HuH-7.5 (cell line): ENCODE measurements at regions not wholly inside any gene's neighbourhood (a gene's known extent, or its start where the extent isn't known, plus 50 kb on each side); places are given as distances from the start of the nearest gene placed in this dataset.

ENCODE experiments used
- DNase-seq: peaks from one replicate; pipeline ENCODE4 v3.0.0; 2011; ENCODE audit warnings: low spot score

DNA sequence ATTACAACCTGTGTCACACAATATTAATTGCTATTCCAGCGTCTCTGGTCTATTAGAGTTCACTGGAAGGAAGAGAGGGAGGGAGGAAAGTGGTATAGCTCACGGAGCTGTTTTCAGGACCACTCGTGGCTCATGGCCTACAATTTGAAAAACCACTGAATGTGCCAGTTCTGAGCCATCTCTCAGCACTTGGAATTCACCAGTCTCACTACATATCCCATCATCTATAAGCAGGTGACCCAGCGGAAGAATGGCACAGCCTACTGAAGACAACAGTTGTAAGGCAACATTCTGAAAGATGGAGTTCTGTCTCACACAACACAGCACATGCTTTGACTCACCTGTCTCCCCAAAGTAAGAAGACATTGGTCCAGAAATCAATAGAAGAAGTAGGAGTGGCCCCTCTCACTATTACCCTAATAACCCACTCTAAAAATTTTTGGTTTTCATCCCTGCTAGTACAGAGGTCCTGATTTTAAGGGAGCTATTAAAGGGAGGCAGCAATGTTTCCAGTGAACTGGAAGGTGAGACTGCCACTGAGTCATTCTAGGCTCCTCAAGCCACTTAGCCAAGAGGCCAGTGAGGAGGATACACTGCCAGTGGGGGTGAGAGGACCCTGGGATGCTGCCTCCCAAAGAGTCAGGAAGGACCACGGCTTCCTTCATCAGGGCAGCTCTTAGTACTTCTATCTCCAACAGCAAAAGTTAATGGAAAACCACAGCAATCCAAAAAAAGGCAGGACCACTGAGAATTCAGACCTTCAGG, 50.0 kb upstream of the DOCK9 start:
- DNase-seq: no peak

DNA sequence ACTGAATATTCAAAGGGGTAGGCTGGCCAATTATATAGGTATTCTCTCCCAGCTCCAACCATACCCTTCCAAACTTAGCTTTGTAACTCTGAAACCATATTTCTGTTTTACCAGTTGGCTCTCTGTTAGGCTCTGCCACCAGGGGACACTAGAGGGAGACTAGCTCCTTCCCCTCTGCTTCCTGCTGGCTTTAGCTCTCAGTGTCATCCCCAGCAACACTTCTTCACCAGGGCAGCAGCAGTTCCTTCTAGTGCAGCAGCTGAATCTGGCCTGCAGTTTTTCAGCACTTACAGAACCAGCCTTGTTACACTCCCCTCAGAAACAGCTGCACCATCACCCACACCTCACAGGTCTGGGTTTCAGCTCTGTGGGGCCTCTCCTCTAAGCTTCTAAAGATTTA, 51.0 kb upstream of the DOCK9 start:
- DNase-seq: no peak

DNA sequence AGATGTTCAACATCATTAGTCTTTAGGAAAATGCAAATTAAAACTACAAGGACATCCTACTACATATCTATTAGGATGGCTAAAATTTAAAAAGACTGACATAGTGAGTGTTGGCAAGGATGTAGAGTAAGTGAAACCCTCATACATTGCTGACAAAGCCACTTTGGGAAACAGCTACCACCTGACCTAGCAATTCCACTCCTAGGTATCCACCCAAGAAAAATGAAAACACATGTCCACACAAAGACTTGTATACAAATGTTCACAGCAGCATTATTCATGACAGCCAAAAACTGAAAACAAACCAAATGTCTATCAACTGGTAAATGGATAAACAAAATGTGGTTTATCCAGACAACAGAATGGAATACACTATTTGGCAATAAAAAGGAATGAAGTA, 51.7 kb upstream of the DOCK9 start:
- DNase-seq: no peak

DNA sequence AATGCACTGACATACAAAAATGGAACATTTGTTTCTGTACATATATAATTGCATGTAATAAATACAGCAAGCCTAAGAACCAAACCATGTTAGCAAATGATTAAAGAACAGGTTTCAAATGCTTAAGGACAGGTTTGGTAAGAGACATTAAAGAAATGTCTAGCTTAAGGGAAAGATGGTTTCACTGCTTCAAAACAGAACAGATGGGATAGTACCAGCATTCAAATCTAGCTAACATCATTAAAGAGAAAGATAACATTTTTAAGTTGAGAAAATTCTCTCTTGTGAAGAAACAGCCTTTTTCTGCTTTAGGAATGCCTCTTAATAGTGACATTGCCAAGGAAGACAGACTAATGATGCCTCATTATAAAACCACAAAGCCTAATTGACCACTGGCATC, 52.5 kb upstream of the DOCK9 start:
- no peak for DNase-seq

DNA sequence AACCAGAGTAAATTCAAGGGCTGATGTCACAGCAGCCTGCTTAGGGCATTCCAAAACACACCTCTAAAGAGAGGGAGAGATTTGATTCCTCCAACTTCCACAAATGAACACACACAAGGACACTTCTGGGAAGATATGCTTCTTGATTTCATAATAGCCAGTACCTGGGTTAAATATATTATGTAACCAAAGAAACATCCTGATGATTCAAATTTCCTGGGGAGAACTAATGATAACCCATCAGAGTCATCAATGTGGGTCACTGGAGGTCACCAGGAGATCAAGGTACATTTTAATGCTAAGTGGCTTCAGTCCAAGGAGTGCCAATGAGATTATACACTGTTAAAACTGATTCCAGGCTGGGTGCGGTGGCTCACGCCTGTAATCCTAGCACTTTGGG, 54.0 kb upstream of the DOCK9 start:
- DNase-seq: no peak

DNA sequence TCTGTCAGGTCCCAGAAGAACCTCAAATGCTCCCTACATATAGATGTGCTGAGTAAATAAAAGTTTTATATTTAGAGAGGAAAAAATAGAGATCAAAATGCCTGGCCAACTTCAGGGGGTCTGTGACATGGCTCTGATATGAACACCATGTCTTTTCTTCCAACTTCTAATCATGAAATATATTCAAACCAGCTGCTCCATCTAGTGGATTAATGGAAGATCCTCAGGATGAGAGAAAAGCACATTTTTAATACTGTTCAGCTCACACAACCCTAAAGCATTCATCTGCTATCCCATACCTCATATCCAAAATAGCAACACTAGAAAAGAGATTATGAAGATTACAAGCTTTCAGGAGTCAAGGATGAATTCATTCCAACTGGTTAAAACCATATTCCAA, 56.0 kb upstream of the DOCK9 start:
- no peak for DNase-seq

DNA sequence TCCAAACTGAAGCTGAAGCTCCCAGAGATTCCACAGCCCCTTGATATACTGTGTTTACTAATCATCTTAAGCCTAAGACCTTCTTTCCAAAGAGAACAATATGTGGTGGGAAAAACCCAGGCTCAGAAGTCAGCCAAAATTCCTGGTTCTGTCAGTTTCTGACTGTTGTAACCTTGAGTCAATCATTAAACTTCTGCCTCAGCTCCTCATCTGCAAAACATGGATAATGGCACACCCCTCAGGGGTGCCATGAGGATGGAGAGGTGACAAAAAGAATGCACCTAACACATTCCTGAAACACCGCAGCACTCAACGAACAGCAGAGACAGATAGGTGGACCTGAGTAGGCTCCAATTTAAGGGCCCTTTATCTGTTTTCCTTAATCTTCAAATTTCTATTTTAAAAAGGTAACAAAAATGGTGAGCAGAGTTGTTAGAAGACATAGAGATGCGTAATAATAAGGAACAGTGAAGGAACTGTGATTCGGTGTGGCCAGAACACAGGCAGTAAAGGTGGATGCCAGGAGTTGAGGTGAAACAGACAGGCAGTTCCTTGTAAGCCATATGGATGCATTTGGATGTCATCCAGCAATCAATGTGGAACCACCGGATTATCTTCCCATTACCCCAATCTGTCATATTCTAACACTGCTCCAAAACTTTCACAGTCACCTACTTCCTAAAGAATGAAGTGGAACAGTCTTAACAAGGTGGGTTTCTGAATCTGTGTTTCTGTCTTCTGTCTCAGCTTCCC, 56.6 kb upstream of the DOCK9 start:
- DNase-seq: no peak

DNA sequence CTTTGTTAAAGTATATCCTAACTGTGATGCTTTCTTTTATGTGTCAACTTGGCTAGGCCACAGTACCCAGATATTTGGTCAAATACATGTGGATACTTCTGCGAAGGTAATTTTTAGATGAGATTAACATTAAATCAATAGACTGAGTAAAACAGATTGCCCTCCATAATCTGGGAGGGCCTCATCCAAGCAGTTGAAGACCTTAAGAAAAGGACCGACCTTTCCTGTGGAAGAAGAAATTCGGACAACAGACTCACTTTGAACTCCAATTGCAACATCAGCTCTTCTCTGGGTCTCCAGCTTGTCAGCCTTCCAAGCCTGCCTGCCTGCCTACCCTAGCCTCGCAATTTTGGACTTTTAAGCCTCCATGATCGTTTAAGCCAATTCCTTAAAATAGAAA, 57.9 kb upstream of the DOCK9 start:
- DNase-seq: no peak

DNA sequence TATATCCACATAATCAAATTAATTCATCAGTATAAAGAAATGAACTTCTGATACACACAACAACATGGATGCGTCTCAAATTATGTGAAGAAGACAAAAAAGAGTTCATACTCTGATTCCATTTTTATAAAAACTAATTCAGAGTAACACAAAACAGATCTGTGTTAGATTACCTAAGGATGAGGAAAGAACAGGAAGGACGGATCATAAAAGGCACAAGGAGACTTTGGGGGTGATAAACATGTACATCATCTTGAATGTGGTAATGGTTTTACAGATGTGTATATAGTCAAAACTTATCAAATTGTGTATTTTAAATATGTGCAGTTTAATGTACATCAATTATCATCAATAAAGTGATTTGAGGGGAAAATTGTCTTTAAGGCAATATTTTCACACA, 59.9 kb upstream of the DOCK9 start:
- DNase-seq: no peak

DNA sequence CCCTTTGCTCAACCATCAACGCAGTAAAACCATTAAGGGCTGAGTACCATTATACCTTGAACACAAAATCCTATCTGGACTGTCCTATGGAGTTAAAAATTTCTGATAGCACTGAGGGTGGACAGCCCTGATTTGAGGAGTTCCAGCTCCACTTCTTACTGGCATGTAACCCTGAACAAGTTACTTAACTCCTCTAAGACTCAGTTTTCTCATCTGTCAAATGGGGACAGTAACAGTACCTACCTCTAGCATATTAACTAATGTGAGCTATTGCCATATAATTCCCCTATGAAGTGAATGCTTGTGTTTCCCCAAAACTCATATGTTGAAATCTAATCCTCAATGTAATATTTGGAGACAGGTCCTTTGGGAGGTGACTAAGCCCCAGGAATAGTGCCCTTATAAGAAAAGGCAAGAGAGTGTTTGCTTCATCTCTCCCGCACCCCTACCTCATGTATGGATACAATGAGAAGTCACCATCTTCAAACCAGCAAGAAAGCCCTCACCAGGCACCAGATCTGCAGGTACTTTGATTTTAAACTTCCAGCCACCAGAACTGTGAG, 61.9 kb upstream of the DOCK9 start:
- DNase-seq: no peak

DNA sequence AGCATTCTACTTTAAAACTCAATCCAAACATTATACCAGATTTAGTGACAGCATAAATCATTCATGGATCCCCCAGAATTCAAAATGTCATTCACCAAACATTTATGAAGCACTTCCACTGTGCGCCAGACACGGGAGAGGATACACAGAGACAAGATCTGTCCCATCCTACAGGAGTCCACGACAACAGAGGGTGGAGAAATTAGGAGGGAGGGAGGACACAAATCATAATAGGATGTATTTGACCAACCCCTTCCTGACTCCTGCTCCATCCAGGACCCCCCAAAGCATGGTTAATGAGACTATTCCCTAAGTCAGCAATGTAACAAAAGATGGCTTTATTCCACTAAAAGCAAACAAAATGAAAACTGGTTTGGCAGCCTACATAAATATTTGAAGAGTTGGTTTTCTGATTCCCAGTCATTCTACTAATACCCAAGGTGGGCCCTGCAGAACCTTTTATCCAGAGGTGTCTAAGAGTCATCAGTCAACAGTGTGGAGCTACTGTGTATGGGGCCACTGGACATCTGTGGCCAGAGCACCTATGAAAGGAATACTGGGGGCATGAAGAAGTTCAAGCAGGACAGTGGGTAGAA, 62.8 kb upstream of the DOCK9 start:
- DNase-seq: no peak

DNA sequence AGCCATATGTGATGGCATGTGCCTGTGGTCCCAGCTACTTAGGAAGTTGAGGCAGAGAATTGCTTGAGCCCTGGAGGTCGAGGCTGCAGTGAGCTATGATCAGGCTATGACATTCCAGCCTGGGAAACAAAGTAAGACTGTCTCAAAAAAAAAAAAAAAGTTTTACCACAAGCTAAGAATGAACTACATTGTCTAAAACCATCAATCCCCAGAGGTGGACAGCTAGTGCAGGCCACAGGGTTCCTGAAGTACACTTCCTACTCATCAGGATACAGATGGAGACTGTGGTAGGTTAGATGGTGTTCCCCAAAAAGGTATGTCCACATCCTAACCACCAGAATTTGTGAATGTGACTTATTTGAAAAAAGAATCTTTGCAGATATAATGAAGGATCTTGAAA, 63.5 kb upstream of the DOCK9 start:
- no peak for DNase-seq

DNA sequence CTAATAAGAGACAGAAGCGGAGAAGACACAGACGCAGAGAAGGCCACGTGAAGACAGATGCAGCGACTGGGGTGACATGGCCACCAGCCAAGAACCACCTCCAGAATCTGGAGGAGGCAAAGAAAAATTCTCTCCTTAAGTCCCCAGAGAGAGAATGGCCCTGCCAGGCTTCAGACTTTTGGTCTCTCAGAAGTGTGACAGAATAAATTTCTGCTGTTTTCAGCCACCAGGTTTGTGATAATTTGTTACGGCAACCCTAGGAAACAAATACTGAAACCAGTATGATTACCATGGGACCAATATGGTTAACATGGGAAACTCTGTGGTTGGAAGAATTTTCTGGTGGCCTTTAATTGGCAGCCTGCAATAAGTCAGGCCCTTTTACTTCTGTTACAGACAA, 63.9 kb upstream of the DOCK9 start:
- no peak for DNase-seq

DNA sequence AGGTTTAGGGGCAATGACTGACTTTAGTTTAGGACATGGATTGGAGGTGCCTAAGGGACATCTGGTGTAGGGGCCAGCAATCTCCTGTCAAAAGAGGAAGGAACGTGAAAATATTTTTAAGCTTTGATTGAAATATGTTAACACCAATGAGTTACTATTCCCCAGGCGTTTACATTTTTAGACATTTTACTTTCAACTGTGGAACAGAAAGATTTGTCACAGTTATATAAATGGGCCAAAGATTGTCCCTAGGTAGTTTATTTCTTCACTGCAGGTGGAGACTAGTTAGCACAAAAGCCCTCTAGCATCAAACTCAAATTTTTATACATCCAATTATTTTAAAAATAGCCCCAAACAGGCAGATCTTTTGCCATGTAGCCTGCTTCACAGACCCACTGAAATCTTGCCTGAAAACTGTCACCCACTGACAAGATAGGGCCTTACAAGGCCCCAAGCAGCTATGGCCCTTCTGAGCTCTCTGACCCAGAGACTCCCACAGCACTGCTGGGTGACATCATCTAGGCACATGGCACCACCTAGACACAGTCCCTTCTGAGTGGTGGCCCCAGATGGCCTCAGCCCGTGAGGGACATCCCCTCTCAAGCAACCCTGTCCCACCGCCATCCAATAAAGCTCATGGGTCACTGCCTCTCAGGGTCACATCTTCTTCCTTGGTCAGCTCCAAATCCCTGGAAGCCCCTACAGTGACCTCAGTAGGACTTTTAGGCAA, 64.8 kb upstream of the DOCK9 start:
- no peak for DNase-seq

DNA sequence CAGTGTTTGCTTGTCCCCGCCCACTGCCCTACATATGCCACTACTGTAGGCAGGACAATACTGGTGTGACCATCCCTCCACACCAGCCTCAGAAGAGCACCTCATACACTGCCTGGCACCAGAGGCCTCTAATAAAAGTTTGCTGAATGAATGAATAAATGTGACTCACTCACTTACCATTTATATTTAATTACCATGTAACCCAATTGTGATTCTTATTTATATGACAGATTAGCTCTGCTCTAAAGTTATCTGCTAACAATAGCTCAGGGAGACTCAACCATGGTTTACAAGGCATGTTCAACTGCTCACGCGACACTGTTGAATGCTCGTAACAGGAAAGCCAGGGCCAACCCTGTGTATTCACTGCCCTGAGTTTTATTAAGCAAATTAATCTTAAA, 66.0 kb upstream of the DOCK9 start:
- no peak for DNase-seq

DNA sequence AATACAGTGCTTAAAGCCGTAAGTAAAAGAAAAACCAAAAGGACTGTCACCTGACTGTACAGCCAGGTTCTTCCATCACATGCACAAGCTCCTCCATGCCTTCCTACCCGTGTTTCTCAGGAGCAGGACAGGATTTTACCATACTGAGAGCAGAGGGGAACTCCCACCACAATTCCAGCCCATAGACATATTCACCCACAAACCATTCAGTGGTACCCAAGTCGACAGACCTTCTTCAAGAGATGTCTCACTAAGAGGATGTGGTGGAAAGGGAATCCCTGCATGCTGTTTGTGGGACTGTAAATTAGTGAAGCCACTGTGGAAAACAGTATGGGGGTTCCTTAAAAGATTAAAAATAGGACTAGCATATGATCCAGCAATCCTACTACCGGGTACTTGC, 66.9 kb upstream of the DOCK9 start:
- no peak for DNase-seq

DNA sequence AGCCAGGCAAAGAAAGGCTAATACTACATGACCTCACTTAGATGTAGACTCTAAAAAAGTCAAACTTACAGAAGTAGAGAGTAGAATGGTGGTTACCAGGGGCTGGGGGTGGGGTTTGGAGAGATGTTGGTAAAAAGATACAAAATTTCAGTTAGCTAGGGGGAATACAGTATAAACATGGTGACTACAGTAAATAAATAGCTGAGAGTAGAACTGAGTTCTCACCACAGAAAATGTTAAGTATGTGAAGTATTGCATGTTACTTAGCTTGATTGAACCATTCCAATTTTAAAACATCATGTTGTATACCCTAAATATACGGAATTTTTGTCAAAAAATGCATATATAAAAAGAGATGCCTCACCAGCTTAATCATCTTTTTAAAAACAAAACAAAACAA, 67.5 kb upstream of the DOCK9 start:
- no peak for DNase-seq

DNA sequence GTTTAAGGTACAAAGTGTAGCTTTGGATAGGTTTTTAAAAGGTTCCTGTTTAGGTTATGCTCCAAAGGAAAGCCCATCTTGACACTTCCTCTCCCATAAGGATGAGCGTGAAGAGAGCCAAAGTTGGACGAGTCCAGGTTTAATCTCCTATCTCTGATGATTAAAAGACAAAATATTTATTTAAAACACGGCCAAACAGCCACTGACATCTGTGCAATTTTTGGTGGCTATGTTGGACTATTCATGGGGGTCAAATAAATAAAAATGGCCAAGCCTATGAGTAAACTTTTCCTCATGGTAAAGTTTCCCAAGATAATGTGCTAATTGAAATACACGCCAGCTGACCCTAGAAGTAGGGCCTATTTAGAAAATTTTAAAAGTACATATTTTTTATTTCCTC, 69.0 kb upstream of the DOCK9 start:
- DNase-seq: no peak

DNA sequence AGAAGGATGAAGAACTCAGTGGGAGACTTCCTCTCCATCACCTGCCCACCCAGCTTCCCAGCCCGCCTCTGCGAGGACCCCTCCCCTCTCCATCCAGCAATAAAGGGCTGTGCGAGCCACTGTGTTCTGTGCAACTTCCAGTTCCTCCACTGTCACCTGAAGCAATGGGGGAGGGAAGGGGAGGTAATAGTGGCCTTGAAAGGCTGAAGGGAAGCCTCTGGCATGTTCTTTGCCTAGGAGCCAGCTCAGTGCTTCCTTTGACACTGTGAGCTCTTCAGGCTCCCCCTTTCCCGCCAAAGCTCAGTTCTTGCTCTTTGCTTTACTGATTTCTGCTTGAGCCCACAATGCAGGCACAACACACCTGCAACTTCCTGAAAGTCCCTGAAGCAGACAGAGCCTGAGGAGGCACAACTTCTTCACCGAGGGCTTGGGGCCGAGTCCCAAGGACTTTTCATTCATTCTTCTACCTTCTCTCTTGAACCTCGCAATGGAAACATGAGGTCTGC, 73.2 kb upstream of the DOCK9 start:
- DNase-seq: no peak

DNA sequence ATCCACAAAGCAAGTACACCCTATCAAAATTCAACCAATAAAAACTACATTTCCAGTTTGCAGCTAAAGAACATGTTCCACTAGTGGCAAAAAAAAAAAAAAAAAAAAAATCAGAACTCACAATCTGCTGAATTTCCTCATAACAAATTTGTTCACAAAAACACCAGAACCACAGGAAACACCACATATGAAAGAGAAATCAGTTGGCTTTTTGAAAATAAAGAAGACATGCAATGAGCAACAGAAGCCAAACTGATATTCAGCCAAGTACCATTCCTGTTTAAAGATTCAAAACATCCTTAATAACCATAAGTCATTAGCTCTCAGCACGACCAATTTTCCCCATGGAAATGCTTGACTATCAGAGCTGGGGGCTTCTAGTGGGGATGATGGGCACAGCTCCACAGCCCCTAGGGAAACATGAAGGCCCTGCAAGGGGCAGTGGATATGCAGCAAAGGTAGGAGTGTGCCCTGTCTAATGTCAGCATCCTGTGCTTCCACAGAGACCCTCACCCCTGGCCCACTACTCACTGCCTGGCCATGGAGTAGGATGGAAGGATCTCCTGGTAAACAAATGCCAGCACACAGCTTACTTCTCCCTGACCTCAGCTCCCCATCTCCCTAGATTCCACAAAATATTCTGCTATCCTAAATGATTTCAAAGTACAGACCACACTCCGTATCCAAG, 74.0 kb upstream of the DOCK9 start:
- no peak for DNase-seq

DNA sequence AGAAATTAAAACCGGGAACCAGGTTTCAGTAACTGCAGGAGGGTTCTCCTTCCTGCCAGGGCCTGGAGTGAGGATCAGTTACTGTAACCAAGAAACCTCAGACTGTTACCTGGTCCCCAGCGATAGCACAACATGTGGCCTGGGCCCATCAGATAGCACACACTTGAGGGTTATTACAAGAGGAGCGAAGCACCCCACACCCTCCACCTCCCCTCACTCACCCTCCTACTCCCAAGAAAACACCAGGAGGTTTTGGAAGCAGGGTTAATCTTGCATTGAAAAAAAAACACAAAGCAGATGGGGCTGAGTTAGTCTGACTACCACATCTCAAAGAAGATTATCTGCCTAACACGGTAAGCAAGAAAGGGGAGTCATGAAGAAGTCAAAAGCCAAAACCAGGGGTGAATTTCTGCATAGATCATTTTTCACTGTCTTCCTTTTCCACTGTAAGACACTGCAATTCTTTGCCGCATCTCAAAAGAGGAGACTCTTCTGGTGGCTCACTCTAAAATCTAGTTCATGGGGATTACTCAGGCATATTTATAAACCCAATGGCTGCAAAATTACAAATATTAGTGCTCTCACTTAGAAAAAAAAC, 75.9 kb upstream of the DOCK9 start:
- DNase-seq: no peak
